Smooth muscle cell (in vitro differentiated cells): ENCODE measurements at regions not wholly inside any gene's neighbourhood (a gene's known extent, or its start where the extent isn't known, plus 50 kb on each side); places are given as distances from the start of the nearest gene placed in this dataset.

Experiments
- DNase-seq: peaks from one replicate; lab custom pipeline; 2025; ENCODE audit not compliant: unreplicated experiment; lab: John Stamatoyannopoulos, UW
- H2AFZ ChIP-seq: fragments of 200-600 bp; sonication (generic); 2 replicates; pipeline ENCODE4 v1.6.0; 2016; ENCODE audit warnings: antibody characterized with exemption, low read depth, mild to moderate bottlenecking
- H3F3A ChIP-seq: fragments of 200-600 bp; sonication (generic); 2 replicates; pipeline ENCODE4 v1.6.0; 2017; ENCODE audit warnings: antibody characterized with exemption, low read depth
- H3K27ac ChIP-seq: fragments of 200-600 bp; sonication (generic); 2 replicates; pipeline ENCODE4 v1.5.1; 2016; ENCODE audit warnings: low read depth, mild to moderate bottlenecking
- H3K27me3 ChIP-seq: fragments of 200-600 bp; sonication (generic); 2 replicates; pipeline ENCODE4 v1.6.1; 2016; ENCODE audit warnings: low read depth, mild to moderate bottlenecking
- H3K36me3 ChIP-seq: fragments of 200-600 bp; sonication (generic); 2 replicates; pipeline ENCODE4 v1.5.1; 2016; ENCODE audit warnings: low read depth
- H3K4me1 ChIP-seq: fragments of 200-600 bp; sonication (generic); 2 replicates; pipeline ENCODE4 v1.5.1; 2016; ENCODE audit warnings: low read depth
- H3K4me2 ChIP-seq: fragments of 200-600 bp; sonication (generic); 2 replicates; pipeline ENCODE4 v1.6.0; 2016; ENCODE audit warnings: mild to moderate bottlenecking
- H3K4me3 ChIP-seq: fragments of 200-600 bp; sonication (generic); 2 replicates; pipeline ENCODE4 v1.5.1; 2016; ENCODE audit warnings: mild to moderate bottlenecking
- H3K79me2 ChIP-seq: fragments of 200-600 bp; sonication (generic); 2 replicates; pipeline ENCODE4 v1.6.0; 2016; ENCODE audit warnings: low read depth, mild to moderate bottlenecking
- H3K9ac ChIP-seq: fragments of 200-600 bp; sonication (generic); 2 replicates; pipeline ENCODE4 v1.6.0; 2016; ENCODE audit warnings: low read depth
- H3K9me3 ChIP-seq: fragments of 200-600 bp; sonication (generic); replicated peaks from 2 replicates; pipeline ENCODE4 v1.5.1; 2016; ENCODE audit warnings: low read depth
- H4K20me1 ChIP-seq: fragments of 200-600 bp; sonication (generic); 2 replicates; pipeline ENCODE4 v1.6.0; 2016; ENCODE audit warnings: low read depth
- WGBS: methylation state at CpG from one replicate; pipeline ENCODE4 v1.1.7; 2016; ENCODE audit warnings: low lambda C conversion rate; 5-methylcytosine and 5-hydroxymethylcytosine counted together
- TF ChIP-seq, protein P1 (sequence below): fragments of 200-600 bp; sonication (generic); IDR thresholded peaks from 2 replicates; pipeline ENCODE4 v1.5.1; 2017; ENCODE audit warnings: borderline replicate concordance, mild to moderate bottlenecking, antibody characterized with exemption; ENCODE audit not compliant: insufficient read depth, poor library complexity, severe bottlenecking

DNA sequence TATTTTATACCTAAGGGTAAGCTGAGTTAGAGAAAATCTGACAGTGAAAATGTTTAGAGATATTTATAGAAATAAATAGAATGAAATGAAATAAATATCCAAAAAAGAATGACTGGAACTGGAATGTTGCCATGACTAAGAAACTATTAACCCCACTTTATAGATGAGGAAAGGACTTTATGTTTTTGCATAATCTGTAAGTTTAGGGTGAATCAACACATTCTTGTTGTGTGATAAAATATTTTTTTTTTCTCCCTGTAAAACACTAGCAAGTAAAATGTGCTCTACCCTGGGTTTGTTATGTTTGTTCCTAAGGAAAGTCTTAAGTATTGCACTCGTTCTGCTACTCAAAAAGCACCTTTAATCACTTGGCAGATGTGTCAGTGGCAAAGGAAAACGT is 83.8 kb upstream of the KL start:
- Histone ChIP-seq H3F3A (no peaks in the 10 kb centered on the region), H3K4me1 (no peaks in the 10 kb centered on the region), H3K27me3 (no peaks in the 10 kb centered on the region), H3K9me3 (no peaks in the 10 kb centered on the region), H3K36me3 (no peaks in the 10 kb centered on the region), H3K9ac (no peak overlapping the region), H3K4me2 (peak overlapping the region; percentile 48), H3K27ac (peak overlapping the region; percentile 48), H2AFZ (no peak overlapping the region), H3K4me3 (no peak overlapping the region), H4K20me1 (no peaks in the 10 kb centered on the region), H3K79me2 (no peaks in the 10 kb centered on the region)
- WGBS = 52% methylated on average over 2 of the region's 2 CpGs
- TF ChIP-seq, protein P1, sequence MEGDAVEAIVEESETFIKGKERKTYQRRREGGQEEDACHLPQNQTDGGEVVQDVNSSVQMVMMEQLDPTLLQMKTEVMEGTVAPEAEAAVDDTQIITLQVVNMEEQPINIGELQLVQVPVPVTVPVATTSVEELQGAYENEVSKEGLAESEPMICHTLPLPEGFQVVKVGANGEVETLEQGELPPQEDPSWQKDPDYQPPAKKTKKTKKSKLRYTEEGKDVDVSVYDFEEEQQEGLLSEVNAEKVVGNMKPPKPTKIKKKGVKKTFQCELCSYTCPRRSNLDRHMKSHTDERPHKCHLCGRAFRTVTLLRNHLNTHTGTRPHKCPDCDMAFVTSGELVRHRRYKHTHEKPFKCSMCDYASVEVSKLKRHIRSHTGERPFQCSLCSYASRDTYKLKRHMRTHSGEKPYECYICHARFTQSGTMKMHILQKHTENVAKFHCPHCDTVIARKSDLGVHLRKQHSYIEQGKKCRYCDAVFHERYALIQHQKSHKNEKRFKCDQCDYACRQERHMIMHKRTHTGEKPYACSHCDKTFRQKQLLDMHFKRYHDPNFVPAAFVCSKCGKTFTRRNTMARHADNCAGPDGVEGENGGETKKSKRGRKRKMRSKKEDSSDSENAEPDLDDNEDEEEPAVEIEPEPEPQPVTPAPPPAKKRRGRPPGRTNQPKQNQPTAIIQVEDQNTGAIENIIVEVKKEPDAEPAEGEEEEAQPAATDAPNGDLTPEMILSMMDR = no peak
- DNase-seq = no peak

DNA sequence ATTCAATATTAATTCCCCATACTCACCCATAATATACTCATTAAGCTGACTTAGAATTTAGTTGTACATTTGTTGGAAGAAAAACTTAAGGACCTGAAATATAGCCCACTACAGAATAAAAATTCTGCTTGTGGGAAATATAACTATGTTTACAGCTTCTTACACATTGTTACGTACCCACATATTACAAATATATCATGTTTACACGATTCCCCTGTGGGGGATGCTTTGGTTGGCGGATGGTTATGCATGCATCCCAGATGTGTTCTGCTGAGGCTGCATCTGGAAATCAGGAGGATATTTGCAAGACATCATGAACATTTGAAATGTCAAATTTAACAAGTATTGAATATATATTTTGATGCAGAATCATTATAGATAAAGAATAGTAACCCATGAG is 79.5 kb upstream of the KL start:
- Histone ChIP-seq H3K79me2 (no peaks in the 10 kb centered on the region), H2AFZ (no peak overlapping the region), H3K27ac (no peak overlapping the region), H3K4me1 (no peaks in the 10 kb centered on the region), H3K9me3 (no peaks in the 10 kb centered on the region), H3K36me3 (no peaks in the 10 kb centered on the region), H3K27me3 (no peaks in the 10 kb centered on the region), H3K4me2 (no peak overlapping the region), H3F3A (no peaks in the 10 kb centered on the region), H3K4me3 (no peak overlapping the region), H4K20me1 (no peaks in the 10 kb centered on the region), H3K9ac (no peak overlapping the region)
- DNase-seq = no peak
- 93% methylated on average over 3 of the region's 3 CpGs for WGBS
- TF ChIP-seq, protein P1 = no peak

- Histone ChIP-seq H3K9ac (no peak overlapping the region), H3K27ac (no peak overlapping the region), H3K27me3 (no peaks in the 10 kb centered on the region), H2AFZ (no peak overlapping the region), H3K36me3 (no peaks in the 10 kb centered on the region), H3K4me3 (no peak overlapping the region), H3K4me2 (no peak overlapping the region), H4K20me1 (no peaks in the 10 kb centered on the region), H3K79me2 (no peaks in the 10 kb centered on the region), H3K9me3 (no peaks in the 10 kb centered on the region), H3F3A (no peaks in the 10 kb centered on the region), H3K4me1 (no peaks in the 10 kb centered on the region)
- TF ChIP-seq, protein P1 = no peak
- DNase-seq = no peak
- WGBS = 93% methylated on average over 2 of the region's 2 CpGs
Measured at GRCh38 chr13:32938314-32938713, 77.9 kb upstream of the KL start.

- no peaks in the 10 kb centered on the region for H3K79me2 ChIP-seq
- 63% methylated on average over 2 of the region's 2 CpGs for WGBS
- no peak overlapping the region for H3K9ac ChIP-seq
- no peak overlapping the region for H2AFZ ChIP-seq
- no peak overlapping the region for H3K27ac ChIP-seq
- no peaks in the 10 kb centered on the region for H3K27me3 ChIP-seq
- TF ChIP-seq, protein P1 = no peak
- no peaks in the 10 kb centered on the region for H4K20me1 ChIP-seq
- H3F3A ChIP-seq = no peaks in the 10 kb centered on the region
- no peaks in the 10 kb centered on the region for H3K9me3 ChIP-seq
- no peak for DNase-seq
- H3K4me1 ChIP-seq = no peaks in the 10 kb centered on the region
- H3K4me2 ChIP-seq = no peak overlapping the region
- no peak overlapping the region for H3K4me3 ChIP-seq
- H3K36me3 ChIP-seq = no peaks in the 10 kb centered on the region
Measured at GRCh38 chr13:32938907-32939306, 77.3 kb upstream of the KL start.
